ENCODE measurements at regions not wholly inside any gene's neighbourhood (a gene's known extent, or its start where the extent isn't known, plus 50 kb on each side); places are given as distances from the start of the nearest gene placed in this dataset.

DNA sequence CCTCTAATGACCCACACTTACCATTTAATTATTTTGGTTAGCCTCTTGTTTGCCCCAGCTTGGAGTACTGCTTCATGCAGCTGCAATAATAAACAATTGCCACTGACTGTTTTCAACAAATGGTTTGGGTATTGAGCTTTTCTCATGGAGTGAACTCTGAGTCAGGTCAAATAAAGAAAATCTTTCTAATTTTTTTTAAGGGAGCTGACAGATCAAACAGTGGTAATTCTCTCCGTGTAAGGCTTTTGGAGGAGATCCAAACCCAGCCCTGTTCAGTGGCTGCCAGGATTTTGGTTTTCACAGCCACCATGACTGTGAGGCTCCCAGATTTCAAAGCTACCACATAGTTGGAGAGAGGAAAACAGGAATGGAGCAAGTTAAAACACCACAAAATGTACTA is 110.7 kb upstream of the EFNA5 start:
- Histone ChIP-seq H3K4me1 (ENCODE audit: control insufficient read depth, insufficient read depth, low read depth, low read length) (no peaks in the 10 kb centered on the region), H3K4me2 (ENCODE audit: low read length, poor library complexity, severe bottlenecking) (no peak overlapping the region), H4K91ac (ENCODE audit: low read length) (no peak overlapping the region), H2BK15ac (ENCODE audit: low read depth, poor library complexity, severe bottlenecking) (no peak overlapping the region), H2BK120ac (ENCODE audit: low read depth, low read length) (no peak overlapping the region), H3K14ac (ENCODE audit: low read length in 2 of 2) (no peak overlapping the region), H3K79me1 (replicated peaks; ENCODE audit: low read length, poor library complexity, severe bottlenecking) (no peaks in the 10 kb centered on the region), H3K9ac (ENCODE audit: low read length) (no peak overlapping the region), H2AK5ac (ENCODE audit: low read length, severe bottlenecking) (no peak overlapping the region), H3K9me3 (ENCODE audit: control insufficient read depth, low read length) (peaks cover 6% of the 10 kb centered on the region), H4K8ac (ENCODE audit: low read length) (no peak overlapping the region), H2BK12ac (ENCODE audit: low read length in 2 of 2) (no peak overlapping the region), H3K23ac (ENCODE audit: low read length in 2 of 2) (no peak overlapping the region), H2BK5ac (ENCODE audit: low read depth, low read length, poor library complexity, severe bottlenecking) (no peak overlapping the region), H3K18ac (ENCODE audit: low read depth in 1 of 2, low read length in 2 of 2) (no peak overlapping the region), H3K27me3 (ENCODE audit: control insufficient read depth in 1 of 2, insufficient read depth in 1 of 2, low read length in 2 of 2) (no peaks in the 10 kb centered on the region), H3K27ac (ENCODE audit: low read length, poor library complexity, severe bottlenecking) (no peak overlapping the region), H2AFZ (ENCODE audit: low read depth, low read length) (no peak overlapping the region), H3K4ac (ENCODE audit: low read depth in 1 of 2, low read length in 2 of 2) (no peak overlapping the region), H3K4me3 (ENCODE audit: insufficient read depth in 1 of 2, low read depth in 1 of 2, low read length in 2 of 2) (no peak overlapping the region), H3K36me3 (ENCODE audit: control insufficient read depth in 1 of 2, insufficient read depth in 2 of 2, low read depth in 1 of 2, low read length in 2 of 2) (no peaks in the 10 kb centered on the region)
- 56% methylated on average over 1 of the region's 1 CpG for WGBS
- DNase-seq = no peak

DNA sequence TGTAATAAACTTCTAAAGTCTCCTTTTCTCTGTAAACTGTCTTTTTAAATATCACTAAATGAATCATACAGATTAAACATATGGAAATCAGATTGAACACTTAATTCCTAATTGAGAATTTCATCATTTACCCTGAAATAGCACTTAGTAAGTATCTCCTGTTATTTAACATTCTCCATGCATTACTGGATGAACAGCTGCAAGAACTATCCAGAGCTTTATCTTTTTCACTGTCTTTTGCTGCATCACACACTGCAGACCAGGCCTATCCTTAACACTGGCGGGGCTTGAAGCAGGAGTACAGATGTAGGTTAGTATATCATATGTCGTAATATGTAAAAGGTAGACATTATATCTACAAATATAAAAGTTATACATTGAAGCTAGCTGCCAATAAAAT is 108.7 kb upstream of the EFNA5 start:
- no peak overlapping the region for H2AK5ac ChIP-seq (ENCODE audit: low read length, severe bottlenecking)
- DNase-seq = no peak
- no peak overlapping the region for H3K27ac ChIP-seq (ENCODE audit: low read length, poor library complexity, severe bottlenecking)
- H3K23ac ChIP-seq (ENCODE audit: low read length in 2 of 2) = no peak overlapping the region
- H3K4me3 ChIP-seq (ENCODE audit: insufficient read depth in 1 of 2, low read depth in 1 of 2, low read length in 2 of 2) = no peak overlapping the region
- peaks cover 2% of the 10 kb centered on the region for H3K9me3 ChIP-seq (ENCODE audit: control insufficient read depth, low read length)
- H3K27me3 ChIP-seq (ENCODE audit: control insufficient read depth in 1 of 2, insufficient read depth in 1 of 2, low read length in 2 of 2) = no peaks in the 10 kb centered on the region
- no peak overlapping the region for H3K14ac ChIP-seq (ENCODE audit: low read length in 2 of 2)
- H2BK15ac ChIP-seq (ENCODE audit: low read depth, poor library complexity, severe bottlenecking) = no peak overlapping the region
- H3K36me3 ChIP-seq (ENCODE audit: control insufficient read depth in 1 of 2, insufficient read depth in 2 of 2, low read depth in 1 of 2, low read length in 2 of 2) = no peaks in the 10 kb centered on the region
- WGBS = no CpG with 5 or more reads among the region's 2 CpGs
- no peak overlapping the region for H2AFZ ChIP-seq (ENCODE audit: low read depth, low read length)
- no peak overlapping the region for H2BK120ac ChIP-seq (ENCODE audit: low read depth, low read length)
- no peaks in the 10 kb centered on the region for H3K79me1 ChIP-seq (replicated peaks; ENCODE audit: low read length, poor library complexity, severe bottlenecking)
- no peak overlapping the region for H4K8ac ChIP-seq (ENCODE audit: low read length)
- H2BK12ac ChIP-seq (ENCODE audit: low read length in 2 of 2) = no peak overlapping the region
- H3K4me1 ChIP-seq (ENCODE audit: control insufficient read depth, insufficient read depth, low read depth, low read length) = no peaks in the 10 kb centered on the region
- H2BK5ac ChIP-seq (ENCODE audit: low read depth, low read length, poor library complexity, severe bottlenecking) = no peak overlapping the region
- H3K4ac ChIP-seq (ENCODE audit: low read depth in 1 of 2, low read length in 2 of 2) = no peak overlapping the region
- no peak overlapping the region for H3K4me2 ChIP-seq (ENCODE audit: low read length, poor library complexity, severe bottlenecking)
- no peak overlapping the region for H3K9ac ChIP-seq (ENCODE audit: low read length)
- H4K91ac ChIP-seq (ENCODE audit: low read length) = no peak overlapping the region
- no peak overlapping the region for H3K18ac ChIP-seq (ENCODE audit: low read depth in 1 of 2, low read length in 2 of 2)

DNA sequence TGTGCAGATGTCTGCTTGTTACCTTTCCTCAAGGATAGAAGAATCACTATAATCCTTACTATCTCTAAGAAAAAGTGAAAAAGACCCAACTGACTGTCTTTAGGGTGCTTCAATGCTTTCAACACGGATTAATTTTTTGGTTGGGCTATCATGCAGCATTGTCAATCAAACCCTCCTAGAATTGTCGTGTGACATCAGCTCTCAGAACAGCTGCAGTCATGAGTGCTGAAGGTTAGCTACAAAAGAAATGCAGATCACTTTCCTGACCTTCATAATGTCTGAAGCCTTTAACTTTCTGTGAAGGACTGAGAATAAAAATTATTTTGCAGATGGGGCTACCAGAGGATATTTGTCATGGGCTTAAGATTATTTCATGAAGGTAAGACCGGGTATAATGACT is 107.9 kb upstream of the EFNA5 start:
- Histone ChIP-seq H3K9ac (ENCODE audit: low read length) (no peak overlapping the region), H2BK12ac (ENCODE audit: low read length in 2 of 2) (no peak overlapping the region), H3K4me2 (ENCODE audit: low read length, poor library complexity, severe bottlenecking) (no peak overlapping the region), H4K8ac (ENCODE audit: low read length) (no peak overlapping the region), H2AFZ (ENCODE audit: low read depth, low read length) (no peak overlapping the region), H3K14ac (ENCODE audit: low read length in 2 of 2) (no peak overlapping the region), H3K9me3 (ENCODE audit: control insufficient read depth, low read length) (peaks cover 2% of the 10 kb centered on the region), H3K4ac (ENCODE audit: low read depth in 1 of 2, low read length in 2 of 2) (no peak overlapping the region), H3K79me1 (replicated peaks; ENCODE audit: low read length, poor library complexity, severe bottlenecking) (no peaks in the 10 kb centered on the region), H2BK15ac (ENCODE audit: low read depth, poor library complexity, severe bottlenecking) (no peak overlapping the region), H2AK5ac (ENCODE audit: low read length, severe bottlenecking) (no peak overlapping the region), H2BK120ac (ENCODE audit: low read depth, low read length) (no peak overlapping the region), H3K27ac (ENCODE audit: low read length, poor library complexity, severe bottlenecking) (no peak overlapping the region), H3K4me1 (ENCODE audit: control insufficient read depth, insufficient read depth, low read depth, low read length) (no peaks in the 10 kb centered on the region), H2BK5ac (ENCODE audit: low read depth, low read length, poor library complexity, severe bottlenecking) (no peak overlapping the region), H4K91ac (ENCODE audit: low read length) (no peak overlapping the region), H3K27me3 (ENCODE audit: control insufficient read depth in 1 of 2, insufficient read depth in 1 of 2, low read length in 2 of 2) (no peaks in the 10 kb centered on the region), H3K36me3 (ENCODE audit: control insufficient read depth in 1 of 2, insufficient read depth in 2 of 2, low read depth in 1 of 2, low read length in 2 of 2) (no peaks in the 10 kb centered on the region), H3K23ac (ENCODE audit: low read length in 2 of 2) (no peak overlapping the region), H3K18ac (ENCODE audit: low read depth in 1 of 2, low read length in 2 of 2) (no peak overlapping the region), H3K4me3 (ENCODE audit: insufficient read depth in 1 of 2, low read depth in 1 of 2, low read length in 2 of 2) (no peak overlapping the region)
- WGBS = 81% methylated on average over 2 of the region's 3 CpGs
- DNase-seq = no peak

DNA sequence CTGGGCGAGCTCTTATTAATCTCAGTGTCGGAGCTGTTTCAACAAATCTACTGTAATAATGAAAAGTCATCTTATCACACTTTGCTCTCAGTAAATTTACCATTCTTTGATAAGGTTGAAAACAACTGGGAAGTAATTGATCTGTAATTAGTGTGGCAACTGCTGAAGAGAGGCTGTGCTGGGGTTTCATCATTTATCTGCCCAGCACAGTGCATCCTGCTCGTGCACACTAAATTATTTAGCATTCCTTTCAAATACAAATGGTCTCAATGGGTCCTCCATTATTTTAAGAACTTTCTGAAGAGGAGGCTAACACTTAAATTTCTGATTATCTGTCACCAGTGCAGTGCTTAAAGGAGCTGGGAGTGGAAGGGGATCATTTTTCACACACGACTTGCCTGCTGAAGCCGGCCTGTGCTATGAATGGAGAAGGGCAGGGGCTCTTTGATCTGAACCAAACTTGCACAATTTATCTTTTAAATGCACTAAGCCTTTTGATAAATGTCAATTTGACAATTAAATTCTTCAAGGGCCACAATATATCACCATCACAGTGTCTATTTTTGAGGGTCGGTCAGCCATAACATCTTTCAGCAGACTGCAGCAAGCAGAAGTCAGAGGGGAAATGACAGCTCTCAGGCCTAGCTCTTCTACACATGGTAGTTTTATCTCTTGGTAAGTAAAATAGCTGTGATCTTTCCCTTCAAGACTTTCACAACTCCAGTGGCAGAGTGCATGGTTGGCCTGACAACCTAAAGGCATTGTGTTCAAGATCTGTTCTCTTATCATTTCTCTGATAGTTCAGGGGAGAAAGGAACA is 106.4 kb upstream of the EFNA5 start:
- Histone ChIP-seq H2BK12ac (ENCODE audit: low read length in 2 of 2) (no peak overlapping the region), H3K4me1 (ENCODE audit: control insufficient read depth, insufficient read depth, low read depth, low read length) (no peaks in the 10 kb centered on the region), H3K18ac (ENCODE audit: low read depth in 1 of 2, low read length in 2 of 2) (no peak overlapping the region), H4K8ac (ENCODE audit: low read length) (no peak overlapping the region), H3K4me2 (ENCODE audit: low read length, poor library complexity, severe bottlenecking) (no peak overlapping the region), H3K36me3 (ENCODE audit: control insufficient read depth in 1 of 2, insufficient read depth in 2 of 2, low read depth in 1 of 2, low read length in 2 of 2) (no peaks in the 10 kb centered on the region), H2BK5ac (ENCODE audit: low read depth, low read length, poor library complexity, severe bottlenecking) (no peak overlapping the region), H3K23ac (ENCODE audit: low read length in 2 of 2) (no peak overlapping the region), H3K27me3 (ENCODE audit: control insufficient read depth in 1 of 2, insufficient read depth in 1 of 2, low read length in 2 of 2) (peaks cover 0 to 5% of the 10 kb centered on the region in 2 experiments), H3K27ac (ENCODE audit: low read length, poor library complexity, severe bottlenecking) (no peak overlapping the region), H2AK5ac (ENCODE audit: low read length, severe bottlenecking) (no peak overlapping the region), H2BK120ac (ENCODE audit: low read depth, low read length) (no peak overlapping the region), H3K4ac (ENCODE audit: low read depth in 1 of 2, low read length in 2 of 2) (no peak overlapping the region), H3K9ac (ENCODE audit: low read length) (no peak overlapping the region), H2BK15ac (ENCODE audit: low read depth, poor library complexity, severe bottlenecking) (no peak overlapping the region), H4K91ac (ENCODE audit: low read length) (no peak overlapping the region), H3K4me3 (ENCODE audit: insufficient read depth in 1 of 2, low read depth in 1 of 2, low read length in 2 of 2) (no peak overlapping the region), H3K14ac (ENCODE audit: low read length in 2 of 2) (no peak overlapping the region), H2AFZ (ENCODE audit: low read depth, low read length) (no peak overlapping the region), H3K9me3 (ENCODE audit: control insufficient read depth, low read length) (peaks cover 1% of the 10 kb centered on the region), H3K79me1 (replicated peaks; ENCODE audit: low read length, poor library complexity, severe bottlenecking) (no peaks in the 10 kb centered on the region)
- 63% methylated on average over 5 of the region's 6 CpGs for WGBS
- DNase-seq = no peak

Data from mesenchymal stem cell (in vitro differentiated cells and primary cell).